Epithelial cell of prostate (primary cell): ENCODE measurements at regions not wholly inside any gene's neighbourhood (a gene's known extent, or its start where the extent isn't known, plus 50 kb on each side); places are given as distances from the start of the nearest gene placed in this dataset.
A peak's percentile ranks its signal among the peaks of the same experiment; 100 is the strongest.
"Not testable (repeated sequence)": the region's sequence is repeated elsewhere in the genome, so short reads cannot be mapped to it uniquely, and the experiment has no call there.

Experiments
- DNase-seq: peaks from one replicate; pipeline ENCODE4 v3.0.0-alpha.2; 2011; ENCODE audit warnings: low read depth, low spot score
- H3K27ac ChIP-seq: fragments of 450-650 bp; 2 replicates; pipeline ENCODE4 v1.5.1; 2017; ENCODE audit warnings: mild to moderate bottlenecking

- H3K27ac ChIP-seq = not testable (repeated sequence)
Measured at GRCh38 chr5:176018598-176018997, 50.5 kb upstream of the THOC3 start.

GRCh38 chr5:176020852-176021251, 52.7 kb upstream of the THOC3 start:
- H3K27ac ChIP-seq, DNase-seq: not testable (repeated sequence)

More at GRCh38 chr5:176018598-176018997, 50.5 kb upstream of the THOC3 start:
- not testable (repeated sequence) for DNase-seq

GRCh38 chr5:176023535-176023934, 55.4 kb upstream of the THOC3 start:
- not testable (repeated sequence) for DNase-seq, H3K27ac ChIP-seq

GRCh38 chr5:176029445-176029844, 61.3 kb upstream of the THOC3 start:
- not testable (repeated sequence) for DNase-seq, H3K27ac ChIP-seq

- H3K27ac ChIP-seq, DNase-seq: not testable (repeated sequence)
Measured at GRCh38 chr5:176030361-176031117, 62.4 kb upstream of the THOC3 start.

GRCh38 chr5:176031118-176031510, 63.0 kb upstream of the THOC3 start:
- H3K27ac ChIP-seq, DNase-seq: not testable (repeated sequence)

- DNase-seq, H3K27ac ChIP-seq: not testable (repeated sequence)
Measured at GRCh38 chr5:176033186-176033585, 65.1 kb upstream of the THOC3 start.

- DNase-seq, H3K27ac ChIP-seq: not testable (repeated sequence)
Measured at GRCh38 chr5:176034407-176035200, 66.5 kb upstream of the THOC3 start.

GRCh38 chr5:176035201-176035530, 67.1 kb upstream of the THOC3 start:
- not testable (repeated sequence) for DNase-seq, H3K27ac ChIP-seq

GRCh38 chr5:176035816-176036308, 67.7 kb upstream of the THOC3 start:
- not testable (repeated sequence) for DNase-seq, H3K27ac ChIP-seq

GRCh38 chr5:176036391-176036790, 68.3 kb upstream of the THOC3 start:
- DNase-seq, H3K27ac ChIP-seq: not testable (repeated sequence)

- not testable (repeated sequence) for H3K27ac ChIP-seq, DNase-seq
Measured at GRCh38 chr5:176037190-176037589, 69.1 kb upstream of the THOC3 start.

GRCh38 chr5:176040105-176040801, 72.1 kb upstream of the THOC3 start:
- not testable (repeated sequence) for DNase-seq, H3K27ac ChIP-seq

GRCh38 chr5:176041248-176041994, 73.3 kb upstream of the THOC3 start:
- not testable (repeated sequence) for DNase-seq
- H3K27ac ChIP-seq = peak overlapping the region; percentile 24

- H3K27ac ChIP-seq = peak overlapping the region; percentile 24
- peak; percentile 62 for DNase-seq
Measured at GRCh38 chr5:176042020-176042658, 74.0 kb upstream of the THOC3 start.

- DNase-seq, H3K27ac ChIP-seq: not testable (repeated sequence)
Measured at GRCh38 chr5:176043252-176043829, 75.2 kb upstream of the THOC3 start.

GRCh38 chr5:176043986-176044385, 75.9 kb upstream of the THOC3 start:
- DNase-seq, H3K27ac ChIP-seq: not testable (repeated sequence)

- not testable (repeated sequence) for DNase-seq, H3K27ac ChIP-seq
Measured at GRCh38 chr5:176044431-176044830, 76.3 kb upstream of the THOC3 start.

- not testable (repeated sequence) for DNase-seq, H3K27ac ChIP-seq
Measured at GRCh38 chr5:176045442-176045841, 77.3 kb upstream of the THOC3 start.
